GM12891 (cell line): ENCODE measurements at regions not wholly inside any gene's neighbourhood (a gene's known extent, or its start where the extent isn't known, plus 50 kb on each side); places are given as distances from the start of the nearest gene placed in this dataset.
"Not testable (repeated sequence)": the region's sequence is repeated elsewhere in the genome, so short reads cannot be mapped to it uniquely, and the experiment has no call there.

Source experiments
- DNase-seq: peaks from one replicate; pipeline ENCODE4 v3.0.0; 2011; ENCODE audit warnings: low spot score; ENCODE audit not compliant: insufficient read length
- FAIRE-seq: peaks from 2 replicates; lab custom pipeline; 2011; peaks lifted over from hg19 to GRCh38; lab: Jason Lieb, UNC
- PAX5 ChIP-seq: IDR thresholded peaks from 2 replicates; pipeline ENCODE4 v1.6.1; 2011; ENCODE audit warnings: low read length, moderate library complexity, mild to moderate bottlenecking; ENCODE audit not compliant: insufficient read depth, severe bottlenecking
- POLR2A ChIP-seq: IDR thresholded peaks from 2 replicates; pipeline ENCODE4 v1.6.1; 2011; ENCODE audit warnings: low read depth, low read length, control low read depth
- POLR2AphosphoS5 ChIP-seq: IDR thresholded peaks from 2 replicates; pipeline ENCODE4 v1.6.1; 2011; ENCODE audit warnings: low read depth, low read length, control low read depth
- POU2F2 ChIP-seq: IDR thresholded peaks from 2 replicates; pipeline ENCODE4 v1.6.1; 2011; ENCODE audit warnings: low read depth, mild to moderate bottlenecking, control low read depth, low read length, moderate library complexity
- SPI1 ChIP-seq: IDR thresholded peaks from 2 replicates; pipeline ENCODE4 v1.6.1; 2011; ENCODE audit warnings: low read depth, low read length, control low read depth
- TAF1 ChIP-seq: IDR thresholded peaks from 2 replicates; pipeline ENCODE4 v1.6.1; 2011; ENCODE audit warnings: low read depth, low read length, control low read depth

DNA sequence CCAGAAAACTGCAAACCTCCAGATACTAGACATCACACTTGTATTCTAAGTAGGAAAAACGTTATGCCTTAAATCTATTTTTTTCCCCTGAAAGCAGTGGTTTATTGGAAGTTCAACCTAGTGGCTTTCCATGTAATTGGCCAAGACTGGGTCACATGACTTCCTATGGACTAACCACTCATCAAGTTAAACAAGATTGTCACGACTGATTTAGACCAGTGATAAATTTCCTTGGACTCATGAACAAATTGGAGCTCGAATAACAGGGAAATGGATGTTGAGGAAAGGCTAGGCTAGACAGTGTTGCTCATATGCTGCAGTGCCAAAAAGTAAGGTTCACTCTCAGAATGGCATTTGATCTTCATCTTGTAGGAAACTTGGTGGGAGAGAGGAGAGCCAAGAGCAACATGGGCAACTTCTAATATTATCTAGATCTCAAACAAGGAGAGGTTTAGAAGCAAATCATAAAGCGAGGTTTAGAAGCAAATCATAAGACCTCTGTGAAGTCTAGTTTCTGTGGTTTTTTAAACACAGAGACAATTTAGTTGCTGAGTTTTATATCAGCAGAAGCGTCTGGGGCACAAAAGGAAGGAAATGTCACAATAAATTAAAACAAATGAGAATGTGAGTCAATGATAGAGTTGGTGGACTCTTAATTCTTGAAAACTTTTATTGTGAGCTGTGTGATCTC is 165.6 kb upstream of the BOD1L1 start:
- DNase-seq, result no peak
- no peak for FAIRE-seq
- TF ChIP-seq POLR2AphosphoS5, result no peak
- no peak for TF ChIP-seq SPI1
- no peak for TF ChIP-seq POU2F2
- no peak for TF ChIP-seq PAX5

- no peak for FAIRE-seq
- DNase-seq, result no peak
- no peak for TF ChIP-seq POLR2A
- no peak for TF ChIP-seq POU2F2
- TF ChIP-seq POLR2AphosphoS5, result no peak
- no peak for TF ChIP-seq SPI1
- no peak for TF ChIP-seq TAF1
- no peak for TF ChIP-seq PAX5
These were observed 167.5 kb upstream of the BOD1L1 start for GRCh38 chr4:13794819-13795565.

DNA sequence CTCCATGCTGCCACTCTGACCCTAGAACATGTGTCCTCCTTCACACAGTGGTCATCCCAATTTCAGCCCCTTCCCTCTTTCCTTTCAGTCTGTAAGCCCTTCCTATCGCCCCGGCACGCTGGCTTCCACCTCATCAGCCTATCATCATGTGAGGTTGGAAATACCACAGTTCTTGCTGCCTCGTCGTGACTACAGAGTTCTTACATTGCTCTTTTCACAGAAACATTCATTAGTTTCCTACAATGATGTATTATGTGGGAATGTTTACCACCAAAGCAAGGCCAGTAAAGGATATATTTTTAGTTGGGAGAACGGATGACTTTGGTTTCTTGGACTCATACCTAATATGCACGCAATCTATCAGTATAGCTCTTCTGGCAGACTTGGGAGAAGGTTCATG is 169.5 kb upstream of the BOD1L1 start:
- FAIRE-seq (no peak), DNase-seq (no peak)
- no peak for TF ChIP-seq POLR2AphosphoS5
- no peak for TF ChIP-seq POLR2A
- TF ChIP-seq SPI1, result no peak

DNA sequence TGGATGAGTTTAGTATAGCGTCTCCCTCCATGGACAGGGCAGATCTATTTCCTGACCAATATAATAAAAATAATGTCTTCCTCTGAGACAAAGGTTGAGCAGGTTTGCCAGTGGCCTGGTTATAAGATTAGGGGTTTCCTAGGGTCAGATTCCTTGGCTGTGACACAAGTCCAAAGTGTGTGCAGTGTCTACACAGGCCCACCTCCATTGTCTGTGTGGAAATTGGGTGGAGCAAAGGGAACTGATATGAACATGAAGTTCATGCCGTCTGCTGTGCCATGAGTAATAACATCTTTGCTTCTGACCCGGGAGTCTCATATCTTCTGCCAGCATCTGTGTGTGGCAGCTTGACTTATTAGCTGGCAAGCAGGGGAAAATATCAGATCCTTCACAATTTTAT is 187.7 kb upstream of the BOD1L1 start:
- no peak for TF ChIP-seq POLR2A
- no peak for TF ChIP-seq POLR2AphosphoS5
- TF ChIP-seq TAF1, result no peak
- TF ChIP-seq SPI1, result no peak
- TF ChIP-seq POU2F2, result no peak
- no peak for FAIRE-seq
- DNase-seq, result no peak

DNA sequence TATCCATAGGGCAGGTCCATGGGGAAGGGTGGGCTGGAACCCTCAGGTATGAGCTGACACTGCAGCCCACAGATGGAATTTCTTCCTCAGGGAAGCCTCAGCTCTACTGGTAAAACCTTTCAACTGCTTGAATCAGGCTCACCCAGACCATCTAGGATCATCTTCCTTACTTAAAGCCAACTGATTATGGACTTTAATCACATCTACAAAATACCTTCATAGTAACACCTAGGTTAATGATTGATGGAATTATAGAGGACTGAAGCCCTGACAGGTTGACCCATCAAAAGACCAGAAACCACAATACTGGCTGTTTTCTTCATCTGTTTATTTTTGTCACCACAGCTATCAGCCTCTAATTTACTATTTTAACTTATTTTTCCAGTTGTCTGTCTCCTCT is 188.9 kb upstream of the BOD1L1 start:
- no peak for FAIRE-seq

DNA sequence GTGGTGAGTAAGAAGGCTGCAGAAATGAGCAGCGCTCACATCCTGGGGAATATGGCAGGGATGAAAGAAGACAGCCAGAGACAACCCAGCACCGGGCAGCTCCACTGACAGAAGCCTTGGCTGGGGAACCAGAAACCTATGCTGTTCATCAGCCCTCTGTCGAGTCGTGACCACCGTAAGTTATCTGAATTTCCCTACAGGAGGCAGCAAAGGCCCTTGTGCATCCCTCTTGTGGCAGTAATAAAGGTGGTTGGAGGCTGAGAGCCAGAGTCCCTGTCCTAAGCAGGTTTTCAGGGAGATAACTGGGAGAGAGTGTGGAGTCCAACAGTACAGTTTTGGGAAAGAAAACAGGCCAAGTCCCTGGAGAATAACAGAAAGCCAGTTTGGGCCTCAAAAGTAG is 194.0 kb upstream of the BOD1L1 start:
- no peak for DNase-seq
- no peak for FAIRE-seq
- TF ChIP-seq PAX5 (no peak), SPI1 (no peak), POLR2A (no peak), TAF1 (no peak), POU2F2 (no peak), POLR2AphosphoS5 (no peak)

More for the DNA sequence above, 188.9 kb upstream of the BOD1L1 start:
- no peak for DNase-seq
- TF ChIP-seq POU2F2, result no peak

GRCh38 chr4:13825822-13826221 is 198.3 kb upstream of the BOD1L1 start:
- not testable (repeated sequence) for DNase-seq, FAIRE-seq

GRCh38 chr4:13829457-13829856 is 201.9 kb upstream of the BOD1L1 start:
- FAIRE-seq, result no peak
- DNase-seq, result no peak
- TF ChIP-seq PAX5 (no peak), POLR2AphosphoS5 (no peak), POLR2A (no peak), TAF1 (no peak), POU2F2 (no peak), SPI1 (no peak)

DNA sequence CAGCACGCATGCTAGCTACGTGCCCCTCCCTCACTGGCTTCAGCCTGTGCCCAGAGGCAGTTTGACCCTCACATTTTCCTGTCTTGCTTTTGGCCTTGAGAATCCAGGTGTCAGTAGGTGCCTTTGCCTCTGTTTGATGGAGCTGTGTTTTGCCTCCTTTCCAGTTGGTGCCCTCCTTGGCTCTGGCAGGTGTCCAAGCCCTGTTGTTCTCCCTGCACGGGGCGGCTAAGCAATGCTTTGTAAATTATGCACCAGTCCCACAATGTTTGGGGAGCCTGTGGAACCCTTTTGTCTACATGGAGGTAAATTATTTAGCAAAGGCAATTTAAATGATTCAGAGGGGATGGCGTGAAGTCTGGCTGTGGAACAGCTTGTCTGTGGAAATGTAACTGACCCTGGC is 202.9 kb upstream of the BOD1L1 start:
- FAIRE-seq (no peak), DNase-seq (no peak)
- TF ChIP-seq PAX5 (no peak), POLR2A (no peak), POLR2AphosphoS5 (no peak), POU2F2 (no peak), TAF1 (no peak), SPI1 (no peak)

DNA sequence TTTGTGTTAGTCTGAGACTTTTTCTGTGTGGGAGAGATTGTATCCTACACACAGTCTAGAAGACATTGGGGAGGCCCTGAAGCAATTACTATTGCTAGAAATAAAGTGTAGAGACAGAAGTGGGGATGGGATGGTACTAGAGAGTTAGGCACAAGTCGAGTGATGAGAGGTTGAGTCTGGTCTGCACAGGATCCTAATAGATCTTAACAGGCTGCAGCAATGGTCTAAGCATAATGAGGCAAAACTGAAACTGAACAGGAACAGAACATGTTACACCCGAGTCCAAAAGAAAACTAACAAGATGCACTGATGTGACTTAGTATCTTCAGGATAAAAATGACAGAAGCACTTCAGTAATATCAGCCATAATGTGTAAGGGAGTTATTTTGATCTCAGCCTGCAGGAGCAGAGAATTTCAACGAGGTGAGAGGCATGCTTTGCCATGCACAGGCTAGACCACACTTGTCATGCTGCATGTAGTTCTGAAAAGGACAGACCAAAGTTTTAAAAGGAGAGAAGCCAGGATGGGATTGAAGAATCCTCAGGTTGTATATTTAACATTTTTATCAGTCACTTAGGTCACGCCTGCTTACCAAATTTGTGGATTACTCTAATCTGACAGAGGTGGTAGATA is 205.8 kb upstream of the BOD1L1 start:
- TF ChIP-seq PAX5, result no peak
- no peak for TF ChIP-seq SPI1
- no peak for TF ChIP-seq TAF1
- no peak for TF ChIP-seq POU2F2
- no peak for TF ChIP-seq POLR2AphosphoS5
- no peak for TF ChIP-seq POLR2A
- no peak for DNase-seq
- no peak for FAIRE-seq
